Mucosa of descending colon (tissue), 3 donors: ENCODE measurements at regions not wholly inside any gene's neighbourhood (a gene's known extent, or its start where the extent isn't known, plus 50 kb on each side); places are given as distances from the start of the nearest gene placed in this dataset.

Source experiments
- ATAC-seq: fragments of 200-7000 bp; cut with Tn5 transposase; one replicate; pipeline ENCODE4 v1.9.1; 2020; ENCODE audit warnings: mild to moderate bottlenecking, moderate library complexity
- DNase-seq, 3 donors: peaks; one replicate each; pipeline ENCODE4 v3.0.0-alpha.2; 2020
- H3K36me3 ChIP-seq: fragments of 200-600 bp; one replicate; pipeline ENCODE4 v1.8.0; 2021; ENCODE audit warnings: low read depth, mild to moderate bottlenecking
- H3K4me1 ChIP-seq: fragments of 200-600 bp; one replicate; pipeline ENCODE4 v1.8.0; 2021; ENCODE audit warnings: low read depth, mild to moderate bottlenecking
- H3K4me3 ChIP-seq: fragments of 200-600 bp; one replicate; pipeline ENCODE4 v1.8.0; 2021; ENCODE audit warnings: mild to moderate bottlenecking
- H3K9me3 ChIP-seq: fragments of 200-600 bp; one replicate; pipeline ENCODE4 v1.8.0; 2021; ENCODE audit warnings: mild to moderate bottlenecking
- CTCF ChIP-seq: fragments of 200-600 bp; IDR thresholded peaks from one replicate; pipeline ENCODE4 v1.8.0; 2022; ENCODE audit warnings: antibody characterized with exemption, mild to moderate bottlenecking
- intact Hi-C, 2 donors: fragments of 100-400 bp; cut with DNase I in 1 of 2; cut with micrococcal nuclease in 1 of 2; formaldehyde crosslinking; loops; one replicate each; pipeline versions ENCODE4 v1.11.0 to v1.11.1; 2022; cut with DNase I, micrococcal nuclease
- donor health status: DM: no; HTN: no; CAD: no; lungs with moderate emphysema.
- donor health status: DM: no; HTN: no; CAD: no.
- donor health status: DM: no; HTN: yes; CAD: no.

GRCh38 chr2:183214680-183215079 lies 90.4 kb downstream of the NUP35 start:
- ATAC-seq (no peak), DNase-seq (no peak)
- no peaks in the 10 kb centered on the region for H3K4me1 ChIP-seq
- intact Hi-C loops: no loop called here
- no peaks in the 10 kb centered on the region for H3K9me3 ChIP-seq
- H3K36me3 ChIP-seq: no peaks in the 10 kb centered on the region
- H3K4me3 ChIP-seq: no peak overlapping the region
- no peak for TF ChIP-seq CTCF

GRCh38 chr2:183215917-183216316 lies 91.7 kb downstream of the NUP35 start:
- H3K9me3 ChIP-seq: no peaks in the 10 kb centered on the region
- intact Hi-C loops: no loop called here
- H3K4me1 ChIP-seq: no peaks in the 10 kb centered on the region
- no peak overlapping the region for H3K4me3 ChIP-seq
- TF ChIP-seq CTCF: no peak
- DNase-seq: no peak
- no peaks in the 10 kb centered on the region for H3K36me3 ChIP-seq
- no peak for ATAC-seq

DNA sequence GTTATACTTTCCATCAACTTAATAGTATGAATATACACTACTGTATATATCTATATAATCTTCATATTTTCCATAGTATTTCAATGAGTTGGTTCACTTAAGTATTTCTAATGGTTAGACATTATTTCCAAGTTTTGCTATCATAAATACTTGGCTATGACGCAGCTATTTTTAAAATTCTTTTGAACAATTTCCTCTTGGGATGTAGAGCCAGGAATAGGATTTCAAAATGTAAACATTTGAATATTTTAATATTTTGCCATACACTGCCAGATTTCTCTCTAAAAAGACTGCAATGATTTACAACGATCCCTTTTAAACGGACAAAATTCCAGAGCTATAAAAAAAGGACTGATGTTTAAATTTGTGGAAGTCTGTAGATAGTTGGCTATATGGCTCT lies 95.6 kb downstream of the NUP35 start:
- no peaks in the 10 kb centered on the region for H3K4me1 ChIP-seq
- ATAC-seq: no peak
- no peaks in the 10 kb centered on the region for H3K9me3 ChIP-seq
- intact Hi-C loops: no loop called here
- DNase-seq: no peak
- H3K36me3 ChIP-seq: no peaks in the 10 kb centered on the region
- no peak for TF ChIP-seq CTCF
- H3K4me3 ChIP-seq: no peak overlapping the region

- no peak for TF ChIP-seq CTCF
- DNase-seq (no peak), ATAC-seq (no peak)
- no peaks in the 10 kb centered on the region for H3K36me3 ChIP-seq
- no peaks in the 10 kb centered on the region for H3K9me3 ChIP-seq
- no peak overlapping the region for H3K4me3 ChIP-seq
- intact Hi-C loops: no loop called here
- no peaks in the 10 kb centered on the region for H3K4me1 ChIP-seq
Measured at GRCh38 chr2:183222751-183223150, 98.5 kb downstream of the NUP35 start.

- Histone ChIP-seq H3K4me3 (no peak overlapping the region), H3K4me1 (no peaks in the 10 kb centered on the region), H3K9me3 (no peaks in the 10 kb centered on the region), H3K36me3 (no peaks in the 10 kb centered on the region)
- no peak for ATAC-seq
- intact Hi-C loops: no loop called here
- no peak for DNase-seq
- TF ChIP-seq CTCF: no peak
Measured at GRCh38 chr2:183224948-183225347, 100.7 kb downstream of the NUP35 start.

DNA sequence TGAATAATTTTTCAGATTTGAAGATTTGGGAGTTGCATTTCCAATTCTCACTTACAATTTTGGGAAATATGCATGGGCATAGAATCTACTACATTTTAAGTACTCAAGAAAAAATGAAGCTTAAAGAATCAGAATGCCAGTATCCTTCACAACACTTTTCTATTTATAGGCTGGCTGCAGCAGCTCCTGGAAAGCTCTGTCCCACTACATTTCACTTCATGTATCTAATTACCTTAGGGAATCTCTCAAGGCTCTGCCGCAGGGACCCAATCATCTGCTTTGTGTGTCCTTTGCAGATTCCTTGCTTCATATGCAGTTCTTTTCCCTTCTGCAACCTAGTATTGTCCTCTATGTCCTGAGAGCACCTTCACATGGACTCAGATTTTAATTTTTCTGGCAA lies 102.9 kb downstream of the NUP35 start:
- intact Hi-C loops: no loop called here
- Histone ChIP-seq H3K9me3 (no peaks in the 10 kb centered on the region), H3K4me3 (no peak overlapping the region), H3K4me1 (no peaks in the 10 kb centered on the region), H3K36me3 (no peaks in the 10 kb centered on the region)
- TF ChIP-seq CTCF: no peak
- DNase-seq: no peak
- ATAC-seq: no peak
